ENCODE measurements at regions not wholly inside any gene's neighbourhood (a gene's known extent, or its start where the extent isn't known, plus 50 kb on each side); places are given as distances from the start of the nearest gene placed in this dataset.
"Not testable (repeated sequence)": the region's sequence is repeated elsewhere in the genome, so short reads cannot be mapped to it uniquely, and the experiment has no call there.

DNA sequence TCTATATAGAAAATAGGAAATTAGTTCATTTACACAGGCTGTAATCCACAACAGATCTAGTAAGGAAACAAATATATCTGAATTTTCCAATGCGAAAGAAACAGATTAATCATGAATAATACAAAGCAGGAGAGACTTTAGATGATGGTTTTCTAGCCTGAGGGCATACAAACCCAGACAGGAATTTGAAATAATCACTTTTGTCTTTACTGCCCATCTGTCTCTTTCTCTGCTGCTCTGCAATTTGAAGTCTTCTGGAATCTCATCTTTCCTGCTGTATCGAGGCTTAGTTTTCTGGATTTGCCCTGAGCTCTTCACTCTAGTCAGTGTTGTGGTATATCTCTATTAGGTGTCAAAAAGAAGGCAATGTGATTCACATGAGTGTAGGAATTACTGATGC, 711.8 kb upstream of the FAM241A start:
- Mint-ChIP-seq H3K27me3 (ENCODE audit: low read depth) (peaks cover 2% of the 10 kb centered on the region), H3K4me1 (ENCODE audit: low read depth) (no peaks in the 10 kb centered on the region), H3K27ac (ENCODE audit: unreplicated experiment) (no peak overlapping the region), H3K36me3 (ENCODE audit: low read depth) (no peaks in the 10 kb centered on the region), H3K4me3 (ENCODE audit: unreplicated experiment) (no peak overlapping the region), H3K9me3 (ENCODE audit: low read depth) (peaks cover under 1% of the 10 kb centered on the region)
- TF ChIP-seq, protein P1, sequence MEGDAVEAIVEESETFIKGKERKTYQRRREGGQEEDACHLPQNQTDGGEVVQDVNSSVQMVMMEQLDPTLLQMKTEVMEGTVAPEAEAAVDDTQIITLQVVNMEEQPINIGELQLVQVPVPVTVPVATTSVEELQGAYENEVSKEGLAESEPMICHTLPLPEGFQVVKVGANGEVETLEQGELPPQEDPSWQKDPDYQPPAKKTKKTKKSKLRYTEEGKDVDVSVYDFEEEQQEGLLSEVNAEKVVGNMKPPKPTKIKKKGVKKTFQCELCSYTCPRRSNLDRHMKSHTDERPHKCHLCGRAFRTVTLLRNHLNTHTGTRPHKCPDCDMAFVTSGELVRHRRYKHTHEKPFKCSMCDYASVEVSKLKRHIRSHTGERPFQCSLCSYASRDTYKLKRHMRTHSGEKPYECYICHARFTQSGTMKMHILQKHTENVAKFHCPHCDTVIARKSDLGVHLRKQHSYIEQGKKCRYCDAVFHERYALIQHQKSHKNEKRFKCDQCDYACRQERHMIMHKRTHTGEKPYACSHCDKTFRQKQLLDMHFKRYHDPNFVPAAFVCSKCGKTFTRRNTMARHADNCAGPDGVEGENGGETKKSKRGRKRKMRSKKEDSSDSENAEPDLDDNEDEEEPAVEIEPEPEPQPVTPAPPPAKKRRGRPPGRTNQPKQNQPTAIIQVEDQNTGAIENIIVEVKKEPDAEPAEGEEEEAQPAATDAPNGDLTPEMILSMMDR (IDR thresholded peaks at IDR 0.05): no peak
- DNase-seq (ENCODE audit: low spot score): no peak

GRCh38 chr4:111434586-111434985, 710.7 kb upstream of the FAM241A start:
- no peak for DNase-seq (ENCODE audit: low spot score)
- Mint-ChIP-seq H3K4me1 (ENCODE audit: low read depth) (no peaks in the 10 kb centered on the region), H3K9me3 (ENCODE audit: low read depth) (peaks cover 3% of the 10 kb centered on the region), H3K27me3 (ENCODE audit: low read depth) (peaks cover 6% of the 10 kb centered on the region), H3K36me3 (ENCODE audit: low read depth) (no peaks in the 10 kb centered on the region), H3K4me3 (ENCODE audit: unreplicated experiment) (no peak overlapping the region), H3K27ac (ENCODE audit: unreplicated experiment) (no peak overlapping the region)
- TF ChIP-seq, protein P1 (IDR thresholded peaks at IDR 0.05): no peak

DNA sequence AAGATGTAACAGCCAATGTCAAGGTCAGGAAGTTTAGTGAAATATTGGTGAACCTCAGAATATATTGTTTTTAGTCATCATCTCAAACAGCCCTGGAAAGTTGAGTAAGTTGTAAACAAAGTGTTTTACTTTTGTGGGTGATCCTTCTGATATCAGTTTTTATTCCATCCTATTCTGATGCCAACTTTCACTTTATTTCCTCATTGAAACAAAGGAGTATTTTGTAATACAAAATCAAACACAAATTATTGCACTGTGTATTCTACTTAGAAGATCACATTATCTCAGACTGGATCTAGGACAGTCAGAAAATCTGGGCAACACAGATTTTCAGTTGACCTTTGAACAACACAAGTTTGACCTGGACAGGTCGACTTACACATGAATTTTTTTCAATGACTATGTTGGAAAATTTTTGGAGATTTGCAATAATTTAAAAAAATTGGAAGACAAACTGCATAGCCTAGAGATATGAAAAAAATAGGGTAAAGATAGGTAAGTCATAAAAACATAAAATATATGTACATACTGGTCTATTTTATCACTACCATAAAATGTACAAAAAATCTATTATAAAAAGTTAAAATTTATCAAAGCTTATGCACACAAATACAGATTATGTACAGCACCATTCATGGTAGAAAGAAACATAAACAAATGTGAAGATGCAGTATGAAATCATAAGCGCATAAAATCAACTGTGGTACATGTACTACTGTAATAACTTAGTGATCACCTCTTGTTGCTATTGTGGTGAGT, 709.1 kb upstream of the FAM241A start:
- no peaks in the 10 kb centered on the region for H3K36me3 Mint-ChIP-seq (ENCODE audit: low read depth)
- no peak for DNase-seq (ENCODE audit: low spot score)
- peaks cover 3% of the 10 kb centered on the region for H3K9me3 Mint-ChIP-seq (ENCODE audit: low read depth)
- H3K27me3 Mint-ChIP-seq (ENCODE audit: low read depth): peaks cover 13% of the 10 kb centered on the region
- H3K4me1 Mint-ChIP-seq (ENCODE audit: low read depth): no peaks in the 10 kb centered on the region
- TF ChIP-seq, protein P1 (IDR thresholded peaks at IDR 0.05): no peak
- no peak overlapping the region for H3K27ac Mint-ChIP-seq (ENCODE audit: unreplicated experiment)
- no peak overlapping the region for H3K4me3 Mint-ChIP-seq (ENCODE audit: unreplicated experiment)

DNA sequence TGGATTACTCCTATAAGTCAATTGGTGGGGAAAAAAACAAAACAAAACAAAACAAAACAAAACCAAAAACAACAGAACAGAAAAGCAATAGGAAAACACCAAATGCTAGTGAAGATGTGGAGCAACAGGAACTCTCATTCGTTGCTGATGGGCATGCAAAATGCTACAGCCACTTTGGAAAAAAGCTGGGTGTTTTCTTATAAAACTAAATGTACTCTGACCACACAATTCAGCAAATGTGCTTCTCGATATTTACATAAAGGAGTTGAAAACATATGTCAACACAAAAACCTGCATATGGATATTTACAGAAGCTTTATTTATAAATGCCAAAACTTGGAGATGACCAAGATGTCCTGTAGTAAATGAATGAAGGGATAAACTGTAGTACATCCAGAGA, 703.6 kb upstream of the FAM241A start:
- no peak for DNase-seq (ENCODE audit: low spot score)
- H3K27me3 Mint-ChIP-seq (ENCODE audit: low read depth): peaks cover 17% of the 10 kb centered on the region
- H3K4me3 Mint-ChIP-seq (ENCODE audit: unreplicated experiment): no peak overlapping the region
- no peaks in the 10 kb centered on the region for H3K4me1 Mint-ChIP-seq (ENCODE audit: low read depth)
- peaks cover 3% of the 10 kb centered on the region for H3K9me3 Mint-ChIP-seq (ENCODE audit: low read depth)
- H3K36me3 Mint-ChIP-seq (ENCODE audit: low read depth): no peaks in the 10 kb centered on the region
- TF ChIP-seq, protein P1 (IDR thresholded peaks at IDR 0.05): no peak
- H3K27ac Mint-ChIP-seq (ENCODE audit: unreplicated experiment): no peak overlapping the region

- H3K4me3 Mint-ChIP-seq (ENCODE audit: unreplicated experiment); H3K36me3 Mint-ChIP-seq (ENCODE audit: low read depth); H3K9me3 Mint-ChIP-seq (ENCODE audit: low read depth); DNase-seq (ENCODE audit: low spot score); H3K4me1 Mint-ChIP-seq (ENCODE audit: low read depth); H3K27ac Mint-ChIP-seq (ENCODE audit: unreplicated experiment): not testable (repeated sequence)
- H3K27me3 Mint-ChIP-seq (ENCODE audit: low read depth): peaks cover 24% of the 10 kb centered on the region
Measured at GRCh38 chr4:111444836-111445235, 700.4 kb upstream of the FAM241A start.

GRCh38 chr4:111449657-111450056, 695.6 kb upstream of the FAM241A start:
- H3K9me3 Mint-ChIP-seq (ENCODE audit: low read depth): peaks cover 3% of the 10 kb centered on the region
- peaks cover 15% of the 10 kb centered on the region for H3K27me3 Mint-ChIP-seq (ENCODE audit: low read depth)
- TF ChIP-seq, protein P1 (IDR thresholded peaks at IDR 0.05): no peak
- H3K36me3 Mint-ChIP-seq (ENCODE audit: low read depth): peaks cover 1% of the 10 kb centered on the region
- H3K27ac Mint-ChIP-seq (ENCODE audit: unreplicated experiment): no peak overlapping the region
- H3K4me1 Mint-ChIP-seq (ENCODE audit: low read depth): no peaks in the 10 kb centered on the region
- no peak overlapping the region for H3K4me3 Mint-ChIP-seq (ENCODE audit: unreplicated experiment)
- no peak for DNase-seq (ENCODE audit: low spot score)
